LHCN-M2 (cell line): ENCODE measurements at regions not wholly inside any gene's neighbourhood (a gene's known extent, or its start where the extent isn't known, plus 50 kb on each side); places are given as distances from the start of the nearest gene placed in this dataset.
"Not testable (repeated sequence)": the region's sequence is repeated elsewhere in the genome, so short reads cannot be mapped to it uniquely, and the experiment has no call there.

Source experiments
- DNase-seq: peaks from one replicate; pipeline ENCODE4 v3.0.0-alpha.2; 2012; ENCODE audit warnings: low read depth

GRCh38 chr6:9708600-9708999, 706.3 kb downstream of the TFAP2A start:
- DNase-seq: no peak

GRCh38 chr6:9704989-9705388, 709.9 kb downstream of the TFAP2A start:
- DNase-seq: no peak

- no peak for DNase-seq
These were observed 712.0 kb downstream of the TFAP2A start for GRCh38 chr6:9702914-9703313.

GRCh38 chr6:9699888-9700287, 715.0 kb downstream of the TFAP2A start:
- peak; percentile 3 for DNase-seq

GRCh38 chr6:9697263-9697931, 717.5 kb downstream of the TFAP2A start:
- no peak for DNase-seq

- DNase-seq: no peak
These were observed 724.5 kb downstream of the TFAP2A start for GRCh38 chr6:9690388-9690787.

- DNase-seq: not testable (repeated sequence)
These were observed 734.1 kb downstream of the TFAP2A start for GRCh38 chr6:9680727-9681126.

GRCh38 chr6:9675122-9675521, 739.8 kb downstream of the TFAP2A start:
- no peak for DNase-seq

- DNase-seq: no peak
These were observed 755.0 kb downstream of the TFAP2A start for GRCh38 chr6:9659848-9660247.

- DNase-seq: no peak
These were observed 756.9 kb downstream of the TFAP2A start for GRCh38 chr6:9657994-9658393.

- no peak for DNase-seq
These were observed 767.3 kb downstream of the TFAP2A start for GRCh38 chr6:9647599-9647998.

- DNase-seq: peak; percentile 74
These were observed 767.8 kb downstream of the TFAP2A start for GRCh38 chr6:9647071-9647445.

- DNase-seq: peak; percentile 52
These were observed 768.4 kb downstream of the TFAP2A start for GRCh38 chr6:9646342-9647070.

- no peak for DNase-seq
These were observed 776.0 kb downstream of the TFAP2A start for GRCh38 chr6:9638861-9639260.

- DNase-seq: no peak
These were observed 780.1 kb downstream of the TFAP2A start for GRCh38 chr6:9634776-9635175.

- peak; percentile 42 for DNase-seq
These were observed 782.8 kb downstream of the TFAP2A start for GRCh38 chr6:9632026-9632425.

GRCh38 chr6:9628819-9629218, 786.1 kb downstream of the TFAP2A start:
- peak; percentile 44 for DNase-seq

GRCh38 chr6:9627916-9628315, 787.0 kb downstream of the TFAP2A start:
- DNase-seq: no peak

- peak; percentile 43 for DNase-seq
These were observed 790.9 kb downstream of the TFAP2A start for GRCh38 chr6:9623985-9624384.

- no peak for DNase-seq
These were observed 791.5 kb downstream of the TFAP2A start for GRCh38 chr6:9623228-9623832.

- peak; percentile 84 for DNase-seq
These were observed 793.6 kb downstream of the TFAP2A start for GRCh38 chr6:9621276-9621675.

- DNase-seq: no peak
These were observed 794.2 kb downstream of the TFAP2A start for GRCh38 chr6:9620687-9621086.

- DNase-seq: peak; percentile 43
These were observed 794.6 kb downstream of the TFAP2A start for GRCh38 chr6:9620263-9620662.
